Nephron (organoid): ENCODE measurements at regions not wholly inside any gene's neighbourhood (a gene's known extent, or its start where the extent isn't known, plus 50 kb on each side); places are given as distances from the start of the nearest gene placed in this dataset.
"Not testable (repeated sequence)": the region's sequence is repeated elsewhere in the genome, so short reads cannot be mapped to it uniquely, and the experiment has no call there.

Experiments
- H3K27ac Mint-ChIP-seq, 3 experiments: 2 replicates each; pipeline ENCODE4 v1.8.0; 2020; ENCODE audit warnings: mixed read lengths in 3 of 3, mild to moderate bottlenecking in 2 of 3, moderate library complexity in 1 of 3
- H3K27me3 Mint-ChIP-seq: 2 replicates; pipeline ENCODE4 v1.8.0; 2021; ENCODE audit warnings: low read depth, mild to moderate bottlenecking, moderate library complexity, mixed read lengths
- H3K36me3 Mint-ChIP-seq: 2 replicates; pipeline ENCODE4 v1.8.0; 2020; ENCODE audit warnings: low read depth, mixed read lengths
- H3K4me1 Mint-ChIP-seq: 2 replicates; pipeline ENCODE4 v1.8.0; 2020; ENCODE audit warnings: mixed read lengths
- H3K4me3 Mint-ChIP-seq, 3 experiments: 2 replicates each; pipeline ENCODE4 v1.8.0; 2020; ENCODE audit warnings: mild to moderate bottlenecking in 3 of 3, mixed read lengths in 3 of 3, moderate library complexity in 2 of 3
- H3K9me3 Mint-ChIP-seq: 2 replicates; pipeline ENCODE4 v1.8.0; 2020; ENCODE audit warnings: mixed read lengths
- CTCF ChIP-seq, 3 experiments: fragments of 200-600 bp; sonication (generic); IDR thresholded peaks; one replicate each; pipeline ENCODE4 v1.5.0; 2021; ENCODE audit warnings: antibody characterized with exemption in 3 of 3; ENCODE audit not compliant: unreplicated experiment in 3 of 3

DNA sequence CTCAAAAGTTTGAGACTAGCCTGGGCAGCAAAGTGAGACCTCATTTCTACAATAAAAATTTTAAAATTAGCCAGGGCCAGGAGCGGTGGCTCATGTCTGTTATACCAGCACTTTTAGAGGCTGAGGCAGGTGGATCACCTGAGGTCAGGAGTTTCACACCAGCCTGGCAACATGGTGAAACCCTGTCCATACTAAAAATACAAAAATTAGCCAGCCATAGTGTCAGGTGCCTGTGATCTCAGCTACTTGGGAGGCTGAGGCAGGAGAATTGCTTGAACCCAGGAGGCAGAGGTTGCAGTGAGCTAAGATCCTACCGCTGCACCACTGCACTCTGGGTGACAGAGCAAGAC is 85.1 kb upstream of the MAP4 start:
- not testable (repeated sequence) for H3K27me3 Mint-ChIP-seq, H3K4me3 Mint-ChIP-seq, H3K36me3 Mint-ChIP-seq, H3K4me1 Mint-ChIP-seq, H3K9me3 Mint-ChIP-seq, H3K27ac Mint-ChIP-seq

- Mint-ChIP-seq H3K9me3 (no peaks in the 10 kb centered on the region), H3K4me1 (peaks cover 9% of the 10 kb centered on the region), H3K27ac (no peak overlapping the region), H3K27me3 (peaks cover 6% of the 10 kb centered on the region), H3K4me3 (peak overlapping the region in 1 of 3 experiments; percentile 10), H3K36me3 (no peaks in the 10 kb centered on the region)
- no peak for TF ChIP-seq CTCF (IDR thresholded peaks at IDR 0.05; ENCODE audit: unreplicated experiment in 3 of 3)
Observed at GRCh38 chr3:48092270-48092669, 76.1 kb upstream of the MAP4 start.

DNA sequence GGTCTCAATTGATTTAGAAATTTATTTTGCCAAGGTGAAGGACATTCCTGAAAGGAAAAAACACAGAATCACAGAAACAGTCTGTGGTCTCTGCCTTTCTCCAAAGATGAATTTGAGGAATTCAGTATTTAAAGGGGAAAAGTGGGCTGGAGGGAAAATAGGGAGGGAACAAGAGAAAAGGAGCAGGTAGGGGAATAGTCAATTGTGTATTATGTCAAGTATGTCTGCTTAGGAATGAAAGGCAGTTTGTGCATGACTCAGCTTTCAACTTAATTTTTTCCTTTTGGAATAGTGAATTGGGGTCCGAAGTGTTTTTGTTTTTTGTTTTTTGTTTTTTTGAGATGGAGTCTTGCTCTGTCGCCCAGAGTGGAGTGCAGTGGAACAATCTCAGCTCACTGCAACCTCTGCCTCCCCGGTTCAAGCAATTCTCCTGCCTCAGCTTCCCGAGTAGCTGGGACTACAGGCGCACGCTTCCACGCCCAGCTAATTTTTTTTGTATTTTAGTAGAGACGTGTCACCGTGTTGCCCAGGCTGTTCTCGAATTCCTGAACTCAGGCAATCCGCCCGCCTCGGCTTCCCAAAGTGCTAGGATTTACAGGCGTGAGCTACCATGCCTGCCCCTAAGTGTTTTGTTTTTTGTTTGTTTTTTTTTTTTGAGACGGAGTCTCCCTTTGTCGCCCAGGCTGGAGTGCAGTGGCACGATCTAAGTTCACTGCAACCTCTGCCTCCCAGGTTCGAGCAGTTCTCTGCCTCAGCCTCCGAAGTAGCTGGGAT is 74.1 kb upstream of the MAP4 start:
- peak overlapping the region; percentile 96 to 100 (median 97) for H3K4me3 Mint-ChIP-seq
- H3K36me3 Mint-ChIP-seq = no peaks in the 10 kb centered on the region
- H3K4me1 Mint-ChIP-seq = peaks cover 20% of the 10 kb centered on the region
- no peaks in the 10 kb centered on the region for H3K9me3 Mint-ChIP-seq
- H3K27me3 Mint-ChIP-seq = peaks cover 6% of the 10 kb centered on the region
- no peak for TF ChIP-seq CTCF (IDR thresholded peaks at IDR 0.05; ENCODE audit: unreplicated experiment in 3 of 3)
- H3K27ac Mint-ChIP-seq = peak overlapping the region; percentile 94 to 97 (median 97)

- peak in 1 of 3 experiments; percentile 25 for TF ChIP-seq CTCF (IDR thresholded peaks at IDR 0.05; ENCODE audit: unreplicated experiment in 3 of 3)
- Mint-ChIP-seq H3K9me3 (no peaks in the 10 kb centered on the region), H3K27me3 (peaks cover 6% of the 10 kb centered on the region), H3K36me3 (peaks cover 9% of the 10 kb centered on the region), H3K27ac (peak overlapping the region; percentile 94 to 97 (median 97)), H3K4me3 (peak overlapping the region; percentile 96 to 100 (median 97)), H3K4me1 (peaks cover 30% of the 10 kb centered on the region)
Observed at GRCh38 chr3:48088749-48089466, 72.7 kb upstream of the MAP4 start.

DNA sequence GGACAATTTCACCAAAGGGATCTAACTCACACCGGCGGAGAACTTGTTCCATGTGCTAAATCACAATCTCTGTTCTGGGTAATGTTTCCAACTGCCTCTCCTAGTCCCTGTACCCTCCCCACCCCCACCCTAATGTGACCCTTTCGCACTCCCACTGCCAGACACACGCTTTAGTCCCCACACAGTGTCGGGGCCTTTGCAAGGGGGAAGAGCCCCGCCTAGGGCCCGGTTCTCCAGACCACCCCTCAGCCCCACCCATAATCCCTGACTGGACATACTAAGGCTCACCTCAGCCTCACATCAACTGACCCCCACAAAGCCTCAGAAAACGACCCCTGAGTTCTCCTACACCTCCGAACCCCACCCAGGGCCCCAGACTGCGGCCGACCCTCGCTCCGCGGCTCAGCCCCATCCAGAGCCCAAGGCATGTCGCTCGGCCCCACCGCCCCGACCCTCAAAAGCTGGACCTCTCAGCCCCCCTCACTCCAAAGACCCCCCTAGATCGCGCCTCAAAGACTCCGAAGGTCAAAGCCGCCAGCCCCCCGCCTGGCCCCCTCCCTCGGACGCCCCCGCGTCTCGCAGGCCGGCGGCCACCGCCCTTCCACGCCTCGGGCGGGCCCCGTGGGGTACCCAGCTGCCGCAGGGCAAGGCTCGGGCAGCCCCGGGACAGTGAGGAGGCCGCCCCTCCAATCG is 72.0 kb upstream of the MAP4 start:
- TF ChIP-seq CTCF (IDR thresholded peaks at IDR 0.05; ENCODE audit: unreplicated experiment in 3 of 3) = no peak
- Mint-ChIP-seq H3K27me3 (peaks cover 6% of the 10 kb centered on the region), H3K4me3 (peak overlapping the region; percentile 96 to 100 (median 97)), H3K36me3 (peaks cover 9% of the 10 kb centered on the region), H3K4me1 (peaks cover 30% of the 10 kb centered on the region), H3K27ac (peak overlapping the region; percentile 92 to 98 (median 97)), H3K9me3 (no peaks in the 10 kb centered on the region)

GRCh38 chr3:48086705-48087104 is 70.5 kb upstream of the MAP4 start:
- Mint-ChIP-seq H3K36me3 (peaks cover 16% of the 10 kb centered on the region), H3K9me3 (no peaks in the 10 kb centered on the region), H3K4me3 (peak overlapping the region; percentile 96 to 100 (median 97)), H3K27me3 (peaks cover 6% of the 10 kb centered on the region), H3K27ac (peak overlapping the region; percentile 92 to 98 (median 97)), H3K4me1 (peaks cover 41% of the 10 kb centered on the region)
- TF ChIP-seq CTCF (IDR thresholded peaks at IDR 0.05; ENCODE audit: unreplicated experiment in 3 of 3) = no peak
